Ishikawa (cell line): ENCODE measurements at regions not wholly inside any gene's neighbourhood (a gene's known extent, or its start where the extent isn't known, plus 50 kb on each side); places are given as distances from the start of the nearest gene placed in this dataset.

Experiments used
- CEBPB ChIP-seq: IDR thresholded peaks from 2 replicates; pipeline ENCODE4 v1.6.1; 2012
- CREB1 ChIP-seq: IDR thresholded peaks from 2 replicates; pipeline ENCODE4 v1.6.1; 2012; ENCODE audit warnings: low read depth
- EGR1 ChIP-seq: IDR thresholded peaks from 2 replicates; pipeline ENCODE4 v1.6.1; 2012
- EP300 ChIP-seq: IDR thresholded peaks from 2 replicates; pipeline ENCODE4 v1.6.1; 2012; ENCODE audit warnings: borderline replicate concordance
- FOXM1 ChIP-seq: IDR thresholded peaks from 2 replicates; pipeline ENCODE4 v1.6.1; 2012; ENCODE audit warnings: low read depth, borderline replicate concordance
- NFIC ChIP-seq: IDR thresholded peaks from 2 replicates; pipeline ENCODE4 v1.6.1; 2012
- RAD21 ChIP-seq: IDR thresholded peaks from 2 replicates; pipeline ENCODE4 v1.6.1; 2012; ENCODE audit warnings: low read depth
- TAF1 ChIP-seq: IDR thresholded peaks from 2 replicates; pipeline ENCODE4 v1.6.1; 2012; ENCODE audit warnings: low read depth, mild to moderate bottlenecking
- TCF12 ChIP-seq: IDR thresholded peaks from 2 replicates; pipeline ENCODE4 v1.6.1; 2012; ENCODE audit warnings: low read depth
- TEAD4 ChIP-seq: IDR thresholded peaks from 2 replicates; pipeline ENCODE4 v1.6.1; 2012
- YY1 ChIP-seq: IDR thresholded peaks from 2 replicates; pipeline ENCODE4 v1.6.1; 2012; ENCODE audit warnings: low read depth
- ZBTB7A ChIP-seq: IDR thresholded peaks from 2 replicates; pipeline ENCODE4 v1.6.1; 2012; ENCODE audit warnings: low read depth
- TF ChIP-seq, protein P1 (sequence below): IDR thresholded peaks from 2 replicates; pipeline ENCODE4 v1.6.1; 2012
- TF ChIP-seq, protein P2 (sequence below): IDR thresholded peaks from 2 replicates; pipeline ENCODE4 v1.6.1; 2012; ENCODE audit warnings: low read depth, mild to moderate bottlenecking
- TF ChIP-seq, protein P3 (sequence below): IDR thresholded peaks from 2 replicates; pipeline ENCODE4 v1.6.1; 2012

DNA sequence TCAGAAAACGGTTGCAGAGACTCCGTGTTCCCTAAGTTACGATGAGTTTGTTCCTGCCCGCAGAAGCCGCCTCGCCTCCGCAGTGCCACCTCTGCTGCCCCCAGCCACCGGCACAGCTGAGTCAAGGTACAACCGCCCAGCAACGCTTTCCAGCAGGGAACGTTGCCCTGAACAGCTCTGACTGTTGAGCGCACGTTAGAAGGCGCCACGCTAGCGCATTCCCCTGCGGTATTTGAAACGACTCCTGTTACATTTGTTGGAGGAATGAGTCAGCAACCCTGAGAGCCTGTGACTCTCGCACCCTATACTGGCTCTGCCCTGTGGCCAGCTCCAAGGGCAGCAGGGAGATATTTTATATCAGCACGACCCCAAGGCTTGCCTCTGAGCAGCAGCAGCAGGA lies 302.8 kb downstream of the TEX29 start:
- TF ChIP-seq EGR1 (no peak), TCF12 (no peak), TAF1 (no peak), CEBPB (no peak), TEAD4 (no peak), RAD21 (no peak), FOXM1 (no peak), YY1 (no peak), NFIC (no peak), CREB1 (no peak)
- TF ChIP-seq, protein P1, sequence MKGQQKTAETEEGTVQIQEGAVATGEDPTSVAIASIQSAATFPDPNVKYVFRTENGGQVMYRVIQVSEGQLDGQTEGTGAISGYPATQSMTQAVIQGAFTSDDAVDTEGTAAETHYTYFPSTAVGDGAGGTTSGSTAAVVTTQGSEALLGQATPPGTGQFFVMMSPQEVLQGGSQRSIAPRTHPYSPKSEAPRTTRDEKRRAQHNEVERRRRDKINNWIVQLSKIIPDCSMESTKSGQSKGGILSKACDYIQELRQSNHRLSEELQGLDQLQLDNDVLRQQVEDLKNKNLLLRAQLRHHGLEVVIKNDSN, result no peak
- TF ChIP-seq, protein P2, sequence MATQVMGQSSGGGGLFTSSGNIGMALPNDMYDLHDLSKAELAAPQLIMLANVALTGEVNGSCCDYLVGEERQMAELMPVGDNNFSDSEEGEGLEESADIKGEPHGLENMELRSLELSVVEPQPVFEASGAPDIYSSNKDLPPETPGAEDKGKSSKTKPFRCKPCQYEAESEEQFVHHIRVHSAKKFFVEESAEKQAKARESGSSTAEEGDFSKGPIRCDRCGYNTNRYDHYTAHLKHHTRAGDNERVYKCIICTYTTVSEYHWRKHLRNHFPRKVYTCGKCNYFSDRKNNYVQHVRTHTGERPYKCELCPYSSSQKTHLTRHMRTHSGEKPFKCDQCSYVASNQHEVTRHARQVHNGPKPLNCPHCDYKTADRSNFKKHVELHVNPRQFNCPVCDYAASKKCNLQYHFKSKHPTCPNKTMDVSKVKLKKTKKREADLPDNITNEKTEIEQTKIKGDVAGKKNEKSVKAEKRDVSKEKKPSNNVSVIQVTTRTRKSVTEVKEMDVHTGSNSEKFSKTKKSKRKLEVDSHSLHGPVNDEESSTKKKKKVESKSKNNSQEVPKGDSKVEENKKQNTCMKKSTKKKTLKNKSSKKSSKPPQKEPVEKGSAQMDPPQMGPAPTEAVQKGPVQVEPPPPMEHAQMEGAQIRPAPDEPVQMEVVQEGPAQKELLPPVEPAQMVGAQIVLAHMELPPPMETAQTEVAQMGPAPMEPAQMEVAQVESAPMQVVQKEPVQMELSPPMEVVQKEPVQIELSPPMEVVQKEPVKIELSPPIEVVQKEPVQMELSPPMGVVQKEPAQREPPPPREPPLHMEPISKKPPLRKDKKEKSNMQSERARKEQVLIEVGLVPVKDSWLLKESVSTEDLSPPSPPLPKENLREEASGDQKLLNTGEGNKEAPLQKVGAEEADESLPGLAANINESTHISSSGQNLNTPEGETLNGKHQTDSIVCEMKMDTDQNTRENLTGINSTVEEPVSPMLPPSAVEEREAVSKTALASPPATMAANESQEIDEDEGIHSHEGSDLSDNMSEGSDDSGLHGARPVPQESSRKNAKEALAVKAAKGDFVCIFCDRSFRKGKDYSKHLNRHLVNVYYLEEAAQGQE, result no peak
- TF ChIP-seq, protein P3, sequence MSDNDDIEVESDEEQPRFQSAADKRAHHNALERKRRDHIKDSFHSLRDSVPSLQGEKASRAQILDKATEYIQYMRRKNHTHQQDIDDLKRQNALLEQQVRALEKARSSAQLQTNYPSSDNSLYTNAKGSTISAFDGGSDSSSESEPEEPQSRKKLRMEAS, result no peak

DNA sequence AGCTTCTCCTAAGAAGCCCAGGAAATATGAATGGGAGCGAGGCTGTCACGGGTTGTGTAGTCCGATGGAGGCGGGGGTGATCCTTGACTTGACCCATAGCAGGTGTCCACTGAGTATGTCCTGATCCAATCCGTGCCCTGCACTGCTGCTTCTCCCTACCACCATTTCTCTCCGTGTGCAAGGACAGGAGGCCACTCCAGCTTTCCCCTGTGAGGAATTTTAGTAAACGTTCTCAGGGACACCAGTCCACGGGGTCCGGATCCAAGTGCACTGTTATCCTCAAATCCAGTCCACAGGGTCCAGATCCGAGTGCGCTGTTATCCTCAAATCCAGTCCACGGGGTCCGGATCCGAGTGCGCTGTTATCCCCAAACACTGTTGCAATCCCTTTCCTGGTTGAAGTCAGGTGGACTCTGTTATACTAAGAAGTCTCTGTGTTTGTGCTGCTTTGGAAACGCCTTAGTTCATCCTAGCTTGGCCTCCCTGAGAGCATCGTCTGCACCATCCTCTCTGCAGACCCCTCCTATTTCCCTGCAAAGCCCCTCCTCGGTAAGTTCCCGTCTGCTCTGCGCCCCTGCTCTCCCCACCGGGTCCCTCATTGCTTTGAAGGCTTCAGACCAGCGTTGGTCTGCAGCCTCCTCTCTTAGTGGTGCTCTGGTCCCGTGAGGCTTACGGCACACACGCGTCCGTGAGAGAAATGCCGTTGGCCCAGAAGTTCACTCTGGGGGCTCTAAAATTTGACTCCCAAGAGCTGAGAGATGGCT lies 303.5 kb downstream of the TEX29 start:
- TF ChIP-seq ZBTB7A, result no peak
- no peak for TF ChIP-seq CEBPB
- no peak for TF ChIP-seq TCF12
- no peak for TF ChIP-seq EGR1
- TF ChIP-seq, protein P2, result no peak
- TF ChIP-seq TAF1, result no peak
- no peak for TF ChIP-seq NFIC
- no peak for TF ChIP-seq FOXM1
- TF ChIP-seq CREB1, result no peak
- TF ChIP-seq RAD21, result no peak
- no peak for TF ChIP-seq EP300
- no peak for TF ChIP-seq YY1
- TF ChIP-seq, protein P1, result no peak

DNA sequence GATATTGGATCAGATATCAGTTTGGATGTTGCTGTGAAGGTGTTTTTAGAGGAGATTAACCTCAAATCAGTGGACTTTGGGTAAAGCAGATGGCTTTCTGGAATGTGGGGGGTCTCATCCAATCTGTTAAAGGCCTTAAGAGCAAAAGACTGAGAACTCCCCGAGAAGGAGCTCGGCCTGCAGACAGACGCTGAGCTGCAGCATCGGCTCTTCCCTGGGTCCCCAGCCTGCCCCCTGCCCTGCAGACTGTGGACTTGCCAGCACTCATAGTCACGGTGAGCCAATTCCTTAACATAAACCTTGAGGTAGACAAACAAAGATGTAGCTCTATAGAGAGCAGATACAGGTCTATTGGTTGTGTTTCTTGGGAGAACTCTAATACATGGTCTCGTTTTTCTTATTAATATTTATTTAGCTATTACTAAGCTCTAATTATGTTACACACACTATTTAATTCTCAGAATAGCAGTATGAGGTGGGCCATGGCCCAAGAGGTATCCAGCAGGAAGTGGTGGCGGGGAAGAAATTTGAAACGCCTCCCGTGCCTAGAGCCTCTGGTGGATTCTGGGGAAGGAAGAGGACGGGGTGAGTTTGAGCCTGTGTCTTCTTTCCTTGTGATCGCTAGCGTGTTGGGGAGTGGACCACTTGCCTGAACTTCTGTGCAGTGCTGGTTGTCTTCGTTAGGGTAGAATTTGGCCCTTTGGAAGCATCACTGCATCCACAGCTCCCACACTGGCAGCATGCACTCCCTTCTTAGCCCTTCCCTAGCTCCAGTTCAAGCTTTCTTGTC lies 305.3 kb downstream of the TEX29 start:
- TF ChIP-seq YY1, result no peak
- no peak for TF ChIP-seq TCF12
- no peak for TF ChIP-seq EGR1
- no peak for TF ChIP-seq RAD21
- no peak for TF ChIP-seq ZBTB7A
- no peak for TF ChIP-seq NFIC
- TF ChIP-seq FOXM1, result no peak
- TF ChIP-seq, protein P3, result no peak
- TF ChIP-seq, protein P1, result no peak
- TF ChIP-seq, protein P2, result no peak
- no peak for TF ChIP-seq CEBPB
- no peak for TF ChIP-seq EP300
- no peak for TF ChIP-seq TAF1
- TF ChIP-seq TEAD4, result no peak
- TF ChIP-seq CREB1, result no peak
